Panc1 (cell line): ENCODE measurements at regions not wholly inside any gene's neighbourhood (a gene's known extent, or its start where the extent isn't known, plus 50 kb on each side); places are given as distances from the start of the nearest gene placed in this dataset.

Source experiments
- ATAC-seq: fragments of 200-7000 bp; cut with Tn5 transposase; 2 replicates; pipeline ENCODE4 v1.9.1; 2020; ENCODE audit warnings: mild to moderate bottlenecking, moderate library complexity
- BruUV-seq: library from RNA; stranded (reverse); fragments of 400-500 nt; replicated peaks from 2 replicates; lab custom pipeline; 2021; lab: Mats Ljungman, UMichigan
- CTCF ChIA-PET: fragments of 300-600 bp; sonication (Branson Sonifier 250); formaldehyde crosslinking; loops from one replicate; lab custom pipeline; 2022; ENCODE audit warnings: antibody characterized with exemption; lab: Charles Lee
- POLR2A ChIA-PET: fragments of 300-600 bp; sonication (Branson Sonifier 250); formaldehyde crosslinking; loops from one replicate; lab custom pipeline; 2022; ENCODE audit warnings: antibody characterized with exemption; lab: Charles Lee
- DNase-seq: peaks from one replicate; pipeline ENCODE4 v3.0.0-alpha.2; 2010; ENCODE audit warnings: low read depth, low spot score
- H3K27ac ChIP-seq: 2 replicates; pipeline ENCODE4 v1.5.1; 2011; ENCODE audit warnings: mild to moderate bottlenecking, low read length, inconsistent platforms
- H3K27me3 ChIP-seq: fragments of 200-500 bp; sonication (Bioruptor generic); 2 replicates; pipeline ENCODE4 v1.6.0; 2014; ENCODE audit warnings: low read length, inconsistent platforms; ENCODE audit not compliant: control insufficient read depth, insufficient read depth
- H3K36me3 ChIP-seq: fragments of 200-500 bp; sonication (Bioruptor generic); 2 replicates; pipeline ENCODE4 v1.5.1; 2014; ENCODE audit warnings: inconsistent platforms, mild to moderate bottlenecking, low read length, moderate library complexity; ENCODE audit not compliant: control insufficient read depth, insufficient read depth
- H3K4me1 ChIP-seq: 2 replicates; pipeline ENCODE4 v1.5.1; 2011; ENCODE audit warnings: inconsistent platforms, mild to moderate bottlenecking, low read length, moderate library complexity; ENCODE audit not compliant: control insufficient read depth, insufficient read depth
- H3K4me3 ChIP-seq, 2 experiments: 2 replicates each; pipeline ENCODE4 v1.5.1; 2011 to 2012; ENCODE audit warnings: low read depth in 2 of 2, low read length in 2 of 2, mild to moderate bottlenecking in 2 of 2, inconsistent platforms in 1 of 2, moderate library complexity in 1 of 2
- H3K9me3 ChIP-seq: fragments of 200-500 bp; sonication (Bioruptor generic); 2 replicates; pipeline ENCODE4 v1.5.1; 2014; ENCODE audit warnings: low read depth, mild to moderate bottlenecking, inconsistent platforms, low read length, moderate library complexity; ENCODE audit not compliant: control insufficient read depth, insufficient read depth
- POLR2AphosphoS5 ChIP-seq: IDR thresholded peaks from 2 replicates; pipeline ENCODE4 v1.6.1; 2012; ENCODE audit warnings: mild to moderate bottlenecking, low read depth, low read length, moderate library complexity
- SIN3A ChIP-seq: IDR thresholded peaks from 2 replicates; pipeline ENCODE4 v1.6.1; 2012; ENCODE audit warnings: low read depth, mild to moderate bottlenecking, low read length, moderate library complexity, borderline replicate concordance; ENCODE audit not compliant: insufficient read depth
- TCF7L2 ChIP-seq: IDR thresholded peaks from 2 replicates; pipeline ENCODE4 v1.6.1; 2011; ENCODE audit warnings: mild to moderate bottlenecking, low read depth, low read length, inconsistent platforms
- in situ Hi-C: cut with HindIII; loops from 2 replicates; pipeline ENCODE4 v1.10.0; 2016; ENCODE audit warnings: low sequenced_read_pairs, low pct_unique_long_range_greater_than_20kb
- intact Hi-C: fragments of 100-400 bp; cut with micrococcal nuclease; formaldehyde crosslinking; loops from one replicate; pipeline ENCODE4 v1.10.0; 2022; ENCODE audit not compliant: unreplicated experiment
- TF ChIP-seq, protein P1 (sequence below): fragments of 450-650 bp; IDR thresholded peaks from 2 replicates; pipeline ENCODE4 v1.5.1; 2017; ENCODE audit warnings: mild to moderate bottlenecking
- TF ChIP-seq, protein P2 (sequence below), 2 experiments: IDR thresholded peaks; 2 replicates each; pipeline ENCODE4 v1.6.1; 2011 to 2012; ENCODE audit warnings: low read depth in 2 of 2, control low read depth in 1 of 2, low read length in 1 of 2, mild to moderate bottlenecking in 1 of 2, moderate library complexity in 1 of 2; ENCODE audit not compliant: insufficient read depth in 1 of 2

DNA sequence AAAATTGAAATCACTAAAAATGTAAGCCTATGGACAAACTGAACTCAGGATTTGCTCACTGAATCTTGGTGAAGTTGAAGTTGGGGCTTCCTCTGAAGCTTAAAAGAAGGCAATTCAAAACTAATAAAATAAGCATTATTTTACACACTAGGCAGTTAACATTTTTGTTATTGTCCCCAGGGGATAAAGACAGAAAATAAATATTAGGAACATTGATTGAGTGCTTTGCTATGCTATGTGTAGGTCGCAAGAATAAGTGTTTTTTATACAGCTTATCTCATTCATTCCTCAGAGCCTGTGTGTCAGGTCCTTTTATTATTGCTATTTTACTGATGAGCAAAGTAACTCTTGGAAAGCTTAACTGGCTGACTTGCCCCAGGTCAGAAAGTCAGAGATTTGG, 82.2 kb downstream of the ZNF608 start:
- no peaks in the 10 kb centered on the region for H3K9me3 ChIP-seq
- ChIA-PET CTCF (interaction anchor here (0.5 kb wide), 1 partner anchor 19 kb away, joined by 3 read pairs; no protein-coding TSS in a partner anchor), POLR2A (no interaction called here)
- H3K27ac ChIP-seq: peak overlapping the region; percentile 100
- no peaks in the 10 kb centered on the region for H3K36me3 ChIP-seq
- no peak overlapping the region for H3K4me3 ChIP-seq
- H3K27me3 ChIP-seq: no peaks in the 10 kb centered on the region
- peaks cover 100% of the 10 kb centered on the region for H3K4me1 ChIP-seq
- DNase-seq (no peak), ATAC-seq (no peak)
- BruUV-seq: no TSS peak
- TF ChIP-seq TCF7L2 (no peak), POLR2AphosphoS5 (no peak), SIN3A (no peak)
- TF ChIP-seq, protein P1, sequence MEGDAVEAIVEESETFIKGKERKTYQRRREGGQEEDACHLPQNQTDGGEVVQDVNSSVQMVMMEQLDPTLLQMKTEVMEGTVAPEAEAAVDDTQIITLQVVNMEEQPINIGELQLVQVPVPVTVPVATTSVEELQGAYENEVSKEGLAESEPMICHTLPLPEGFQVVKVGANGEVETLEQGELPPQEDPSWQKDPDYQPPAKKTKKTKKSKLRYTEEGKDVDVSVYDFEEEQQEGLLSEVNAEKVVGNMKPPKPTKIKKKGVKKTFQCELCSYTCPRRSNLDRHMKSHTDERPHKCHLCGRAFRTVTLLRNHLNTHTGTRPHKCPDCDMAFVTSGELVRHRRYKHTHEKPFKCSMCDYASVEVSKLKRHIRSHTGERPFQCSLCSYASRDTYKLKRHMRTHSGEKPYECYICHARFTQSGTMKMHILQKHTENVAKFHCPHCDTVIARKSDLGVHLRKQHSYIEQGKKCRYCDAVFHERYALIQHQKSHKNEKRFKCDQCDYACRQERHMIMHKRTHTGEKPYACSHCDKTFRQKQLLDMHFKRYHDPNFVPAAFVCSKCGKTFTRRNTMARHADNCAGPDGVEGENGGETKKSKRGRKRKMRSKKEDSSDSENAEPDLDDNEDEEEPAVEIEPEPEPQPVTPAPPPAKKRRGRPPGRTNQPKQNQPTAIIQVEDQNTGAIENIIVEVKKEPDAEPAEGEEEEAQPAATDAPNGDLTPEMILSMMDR: no peak
- TF ChIP-seq, protein P2, sequence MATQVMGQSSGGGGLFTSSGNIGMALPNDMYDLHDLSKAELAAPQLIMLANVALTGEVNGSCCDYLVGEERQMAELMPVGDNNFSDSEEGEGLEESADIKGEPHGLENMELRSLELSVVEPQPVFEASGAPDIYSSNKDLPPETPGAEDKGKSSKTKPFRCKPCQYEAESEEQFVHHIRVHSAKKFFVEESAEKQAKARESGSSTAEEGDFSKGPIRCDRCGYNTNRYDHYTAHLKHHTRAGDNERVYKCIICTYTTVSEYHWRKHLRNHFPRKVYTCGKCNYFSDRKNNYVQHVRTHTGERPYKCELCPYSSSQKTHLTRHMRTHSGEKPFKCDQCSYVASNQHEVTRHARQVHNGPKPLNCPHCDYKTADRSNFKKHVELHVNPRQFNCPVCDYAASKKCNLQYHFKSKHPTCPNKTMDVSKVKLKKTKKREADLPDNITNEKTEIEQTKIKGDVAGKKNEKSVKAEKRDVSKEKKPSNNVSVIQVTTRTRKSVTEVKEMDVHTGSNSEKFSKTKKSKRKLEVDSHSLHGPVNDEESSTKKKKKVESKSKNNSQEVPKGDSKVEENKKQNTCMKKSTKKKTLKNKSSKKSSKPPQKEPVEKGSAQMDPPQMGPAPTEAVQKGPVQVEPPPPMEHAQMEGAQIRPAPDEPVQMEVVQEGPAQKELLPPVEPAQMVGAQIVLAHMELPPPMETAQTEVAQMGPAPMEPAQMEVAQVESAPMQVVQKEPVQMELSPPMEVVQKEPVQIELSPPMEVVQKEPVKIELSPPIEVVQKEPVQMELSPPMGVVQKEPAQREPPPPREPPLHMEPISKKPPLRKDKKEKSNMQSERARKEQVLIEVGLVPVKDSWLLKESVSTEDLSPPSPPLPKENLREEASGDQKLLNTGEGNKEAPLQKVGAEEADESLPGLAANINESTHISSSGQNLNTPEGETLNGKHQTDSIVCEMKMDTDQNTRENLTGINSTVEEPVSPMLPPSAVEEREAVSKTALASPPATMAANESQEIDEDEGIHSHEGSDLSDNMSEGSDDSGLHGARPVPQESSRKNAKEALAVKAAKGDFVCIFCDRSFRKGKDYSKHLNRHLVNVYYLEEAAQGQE (IDR thresholded peaks at IDR 0.05; ENCODE audit: insufficient read depth in 1 of 2, low read depth in 2 of 2, low read length in 1 of 2): no peak
- in situ Hi-C loops (no loop called here), intact Hi-C loops (no loop called here)

DNA sequence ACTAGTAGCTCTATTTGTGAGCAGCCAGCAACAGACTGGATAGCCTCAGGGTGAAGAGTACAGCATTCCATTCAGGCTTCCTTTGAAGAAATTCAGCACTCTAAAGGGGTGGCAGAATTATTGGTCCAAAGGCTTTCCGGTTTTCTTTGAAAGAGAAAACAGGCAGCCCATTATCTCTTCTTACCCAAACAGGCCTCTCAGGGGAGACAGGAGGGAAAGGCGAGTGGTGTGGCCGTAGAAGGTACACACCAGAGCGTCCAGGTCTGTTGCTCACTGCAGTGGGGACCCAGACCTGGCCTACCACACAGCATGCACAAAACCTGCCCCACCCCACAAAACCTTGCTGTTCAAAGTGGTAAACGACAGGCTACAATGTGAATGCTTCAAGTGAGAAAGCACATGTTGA, 83.3 kb downstream of the ZNF608 start:
- Histone ChIP-seq H3K4me1 (peaks cover 100% of the 10 kb centered on the region), H3K4me3 (no peak overlapping the region; a peak in 1 of 4 replicates), H3K36me3 (no peaks in the 10 kb centered on the region), H3K9me3 (no peaks in the 10 kb centered on the region), H3K27ac (peak overlapping the region; percentile 100), H3K27me3 (no peaks in the 10 kb centered on the region)
- CTCF ChIA-PET: no interaction called here
- POLR2A ChIA-PET: no interaction called here
- no peak for TF ChIP-seq POLR2AphosphoS5
- peak; percentile 91 for TF ChIP-seq TCF7L2
- intact Hi-C loops: no loop called here
- ATAC-seq: peak; percentile 44
- in situ Hi-C loops: no loop called here
- no peak for DNase-seq
- no TSS peak for BruUV-seq

DNA sequence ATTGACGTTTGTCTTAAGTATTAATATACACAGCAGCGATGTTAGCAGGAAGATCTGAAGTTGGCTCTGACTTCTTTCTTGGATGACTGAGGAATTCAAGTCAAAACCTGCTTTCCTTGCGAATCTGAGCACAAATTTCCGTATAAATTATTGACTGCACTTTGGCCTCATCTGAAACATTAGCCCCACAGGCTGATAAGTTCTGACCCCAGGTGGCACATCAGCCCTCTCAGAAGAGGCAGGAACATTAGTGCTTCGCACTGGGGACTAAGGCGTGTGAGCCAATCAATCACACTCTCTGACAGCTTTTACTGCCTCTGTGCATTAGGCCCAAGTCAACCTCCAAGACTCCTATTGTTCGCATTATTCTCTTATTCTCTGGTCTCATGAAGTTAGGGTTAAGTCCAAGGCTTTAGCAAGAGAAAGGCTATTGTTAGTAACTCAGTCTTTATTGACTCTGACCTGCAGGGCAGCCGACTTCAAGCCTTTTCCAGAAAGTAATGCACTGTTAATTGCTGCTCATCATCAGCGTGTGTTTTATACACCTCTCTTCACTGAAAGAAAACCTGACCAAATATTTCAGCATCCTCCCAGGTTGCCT, 84.2 kb downstream of the ZNF608 start:
- BruUV-seq: no TSS peak
- DNase-seq (no peak), ATAC-seq (peak; percentile 52)
- CTCF ChIA-PET: no interaction called here
- no peaks in the 10 kb centered on the region for H3K36me3 ChIP-seq
- POLR2A ChIA-PET: no interaction called here
- TF ChIP-seq, protein P2 (IDR thresholded peaks at IDR 0.05; ENCODE audit: insufficient read depth in 1 of 2, low read depth in 2 of 2, low read length in 1 of 2): no peak
- TF ChIP-seq TCF7L2: no peak
- TF ChIP-seq POLR2AphosphoS5: no peak; the same call in 1 of the 2 replicates
- intact Hi-C loops: no loop called here
- in situ Hi-C loops: no loop called here
- no peaks in the 10 kb centered on the region for H3K27me3 ChIP-seq
- H3K4me1 ChIP-seq: peaks cover 100% of the 10 kb centered on the region
- H3K9me3 ChIP-seq: no peaks in the 10 kb centered on the region
- peak overlapping the region in 1 of 2 experiments; percentile 21; a peak in 2 of 4 replicates for H3K4me3 ChIP-seq
- peak overlapping the region; percentile 100 for H3K27ac ChIP-seq
